ENCODE measurements at regions not wholly inside any gene's neighbourhood (a gene's known extent, or its start where the extent isn't known, plus 50 kb on each side); places are given as distances from the start of the nearest gene placed in this dataset.

DNA sequence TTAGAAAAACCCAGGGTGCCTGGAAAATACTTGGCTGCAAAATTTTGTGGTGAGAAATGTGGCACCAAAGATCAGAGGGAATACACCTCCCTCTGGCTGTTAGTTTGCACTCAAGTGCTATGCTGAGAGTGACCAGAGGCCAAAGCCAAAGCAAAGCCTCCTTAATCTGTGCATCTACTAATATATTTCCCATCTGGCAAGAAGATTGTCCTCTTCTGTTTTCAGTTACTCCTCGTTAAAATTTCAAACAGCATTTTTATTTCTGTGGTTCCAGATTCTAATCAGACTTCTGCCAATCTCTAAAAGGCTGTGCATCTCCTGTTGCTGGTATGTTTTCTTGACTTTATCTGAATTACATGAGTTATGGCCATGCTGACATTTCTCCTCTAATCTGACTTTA, 327.4 kb downstream of the TBX15 start:
- TF ChIP-seq, protein P1, sequence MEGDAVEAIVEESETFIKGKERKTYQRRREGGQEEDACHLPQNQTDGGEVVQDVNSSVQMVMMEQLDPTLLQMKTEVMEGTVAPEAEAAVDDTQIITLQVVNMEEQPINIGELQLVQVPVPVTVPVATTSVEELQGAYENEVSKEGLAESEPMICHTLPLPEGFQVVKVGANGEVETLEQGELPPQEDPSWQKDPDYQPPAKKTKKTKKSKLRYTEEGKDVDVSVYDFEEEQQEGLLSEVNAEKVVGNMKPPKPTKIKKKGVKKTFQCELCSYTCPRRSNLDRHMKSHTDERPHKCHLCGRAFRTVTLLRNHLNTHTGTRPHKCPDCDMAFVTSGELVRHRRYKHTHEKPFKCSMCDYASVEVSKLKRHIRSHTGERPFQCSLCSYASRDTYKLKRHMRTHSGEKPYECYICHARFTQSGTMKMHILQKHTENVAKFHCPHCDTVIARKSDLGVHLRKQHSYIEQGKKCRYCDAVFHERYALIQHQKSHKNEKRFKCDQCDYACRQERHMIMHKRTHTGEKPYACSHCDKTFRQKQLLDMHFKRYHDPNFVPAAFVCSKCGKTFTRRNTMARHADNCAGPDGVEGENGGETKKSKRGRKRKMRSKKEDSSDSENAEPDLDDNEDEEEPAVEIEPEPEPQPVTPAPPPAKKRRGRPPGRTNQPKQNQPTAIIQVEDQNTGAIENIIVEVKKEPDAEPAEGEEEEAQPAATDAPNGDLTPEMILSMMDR (IDR thresholded peaks at IDR 0.05): no peak
- TF ChIP-seq POLR2A (IDR thresholded peaks at IDR 0.05): no peak
